MCF 10A (cell line): ENCODE measurements at regions not wholly inside any gene's neighbourhood (a gene's known extent, or its start where the extent isn't known, plus 50 kb on each side); places are given as distances from the start of the nearest gene placed in this dataset.

Experiments used
- BruUV-seq: library from RNA; stranded (reverse); fragments of 400-500 nt; replicated peaks from 2 replicates; lab custom pipeline; 2021; lab: Mats Ljungman, UMichigan
- CTCF ChIA-PET: fragments of 300-600 bp; sonication (Branson Sonifier 250); formaldehyde crosslinking; extraction: SDS; loops from one replicate; lab custom pipeline; 2021; ENCODE audit warnings: antibody characterized with exemption, inconsistent platforms; lab: Yijun Ruan, JAX
- POLR2A ChIA-PET: fragments of 300-600, 350-650 bp; sonication (Branson Sonifier 250); formaldehyde crosslinking; extraction: SDS; loops from one replicate; lab custom pipeline; 2020; ENCODE audit warnings: antibody characterized with exemption, inconsistent platforms; lab: Yijun Ruan, JAX
- DNase-seq: peaks from one replicate; pipeline ENCODE4 v3.0.0-alpha.2; 2018; ENCODE audit not compliant: unreplicated experiment
- H3K27ac Mint-ChIP-seq: one replicate; pipeline ENCODE4 v1.8.0; 2022; ENCODE audit warnings: mild to moderate bottlenecking, low read depth, mixed read lengths; ENCODE audit not compliant: unreplicated experiment
- H3K27me3 Mint-ChIP-seq: one replicate; pipeline ENCODE4 v1.8.0; 2022; ENCODE audit warnings: mixed read lengths; ENCODE audit not compliant: insufficient read depth, unreplicated experiment
- H3K36me3 Mint-ChIP-seq: one replicate; pipeline ENCODE4 v1.8.0; 2022; ENCODE audit warnings: mild to moderate bottlenecking, moderate library complexity, mixed read lengths; ENCODE audit not compliant: insufficient read depth, unreplicated experiment
- H3K4me1 Mint-ChIP-seq: one replicate; pipeline ENCODE4 v1.8.0; 2022; ENCODE audit warnings: mixed read lengths; ENCODE audit not compliant: insufficient read depth, unreplicated experiment
- H3K4me3 Mint-ChIP-seq: one replicate; pipeline ENCODE4 v1.8.0; 2022; ENCODE audit warnings: mild to moderate bottlenecking, moderate library complexity, mixed read lengths; ENCODE audit not compliant: unreplicated experiment
- H3K9me3 Mint-ChIP-seq: one replicate; pipeline ENCODE4 v1.8.0; 2022; ENCODE audit warnings: mixed read lengths; ENCODE audit not compliant: unreplicated experiment
- intact Hi-C: fragments of 100-400 bp; cut with micrococcal nuclease; formaldehyde crosslinking; loops from 2 replicates; pipeline ENCODE4 v1.14.1; 2022
- TF ChIP-seq, protein P1 (sequence below): fragments of 200-600 bp; IDR thresholded peaks from one replicate; pipeline ENCODE4 v1.8.0; 2022; ENCODE audit warnings: antibody characterized with exemption, mild to moderate bottlenecking; ENCODE audit not compliant: unreplicated experiment

DNA sequence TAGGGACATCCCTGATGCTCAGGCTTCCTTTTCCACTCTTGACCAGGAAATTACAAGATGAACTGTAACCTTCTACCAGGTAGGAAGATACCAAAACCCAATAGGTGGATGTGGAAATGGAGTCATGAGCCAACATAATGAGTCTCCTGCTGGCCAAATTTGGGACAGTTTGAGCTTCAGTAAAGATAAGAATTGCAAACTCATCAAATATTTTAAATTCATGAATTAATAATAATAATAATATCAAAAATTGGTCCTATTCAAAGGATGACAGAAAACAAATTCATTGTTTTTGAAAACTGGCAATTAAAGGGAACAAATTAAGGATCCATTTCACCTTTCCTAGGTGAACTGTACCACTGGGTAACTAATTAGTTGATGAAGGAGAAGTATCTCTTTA, 309.7 kb downstream of the NEK10 start:
- no peaks in the 10 kb centered on the region for H3K27me3 Mint-ChIP-seq
- POLR2A ChIA-PET: interaction anchor here (0.8 kb wide), 1 partner anchor 136 kb away, joined by 4 read pairs; no protein-coding TSS in a partner anchor
- intact Hi-C loops: no loop called here
- CTCF ChIA-PET: no interaction called here
- no peaks in the 10 kb centered on the region for H3K4me1 Mint-ChIP-seq
- H3K27ac Mint-ChIP-seq: no peak overlapping the region
- H3K36me3 Mint-ChIP-seq: no peaks in the 10 kb centered on the region
- TF ChIP-seq, protein P1, sequence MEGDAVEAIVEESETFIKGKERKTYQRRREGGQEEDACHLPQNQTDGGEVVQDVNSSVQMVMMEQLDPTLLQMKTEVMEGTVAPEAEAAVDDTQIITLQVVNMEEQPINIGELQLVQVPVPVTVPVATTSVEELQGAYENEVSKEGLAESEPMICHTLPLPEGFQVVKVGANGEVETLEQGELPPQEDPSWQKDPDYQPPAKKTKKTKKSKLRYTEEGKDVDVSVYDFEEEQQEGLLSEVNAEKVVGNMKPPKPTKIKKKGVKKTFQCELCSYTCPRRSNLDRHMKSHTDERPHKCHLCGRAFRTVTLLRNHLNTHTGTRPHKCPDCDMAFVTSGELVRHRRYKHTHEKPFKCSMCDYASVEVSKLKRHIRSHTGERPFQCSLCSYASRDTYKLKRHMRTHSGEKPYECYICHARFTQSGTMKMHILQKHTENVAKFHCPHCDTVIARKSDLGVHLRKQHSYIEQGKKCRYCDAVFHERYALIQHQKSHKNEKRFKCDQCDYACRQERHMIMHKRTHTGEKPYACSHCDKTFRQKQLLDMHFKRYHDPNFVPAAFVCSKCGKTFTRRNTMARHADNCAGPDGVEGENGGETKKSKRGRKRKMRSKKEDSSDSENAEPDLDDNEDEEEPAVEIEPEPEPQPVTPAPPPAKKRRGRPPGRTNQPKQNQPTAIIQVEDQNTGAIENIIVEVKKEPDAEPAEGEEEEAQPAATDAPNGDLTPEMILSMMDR: no peak
- no peak overlapping the region for H3K4me3 Mint-ChIP-seq
- no TSS peak for BruUV-seq
- H3K9me3 Mint-ChIP-seq: no peaks in the 10 kb centered on the region
- DNase-seq: no peak
